OCI-LY1 (cell line): ENCODE measurements at regions not wholly inside any gene's neighbourhood (a gene's known extent, or its start where the extent isn't known, plus 50 kb on each side); places are given as distances from the start of the nearest gene placed in this dataset.

Source experiments
- H2AFZ ChIP-seq: fragments of 200-600 bp; sonication (generic), shearing (Covaris generic); 2 replicates; pipeline ENCODE4 v1.6.0; 2014; ENCODE audit warnings: antibody characterized with exemption, mild to moderate bottlenecking, low read length
- H3F3A ChIP-seq: fragments of 200-600 bp; sonication (generic), shearing (Covaris generic); 2 replicates; pipeline ENCODE4 v1.6.0; 2014; ENCODE audit warnings: mild to moderate bottlenecking, antibody characterized with exemption, low read length, moderate library complexity; ENCODE audit not compliant: insufficient read depth
- H3K27ac ChIP-seq: fragments of 200-600 bp; sonication (generic); 2 replicates; pipeline ENCODE4 v1.5.1; 2014; ENCODE audit warnings: low read length, mixed run types, mild to moderate bottlenecking, low read depth; ENCODE audit not compliant: poor library complexity, severe bottlenecking
- H3K27me3 ChIP-seq: fragments of 200-600 bp; sonication (generic); 2 replicates; pipeline ENCODE4 v1.6.0; 2014; ENCODE audit warnings: antibody characterized with exemption, mild to moderate bottlenecking, low read length, moderate library complexity; ENCODE audit not compliant: insufficient read depth
- H3K36me3 ChIP-seq: fragments of 200-600 bp; sonication (generic); 2 replicates; pipeline ENCODE4 v1.6.1; 2014; ENCODE audit warnings: mild to moderate bottlenecking, antibody characterized with exemption, low read length, moderate library complexity, mixed read lengths; ENCODE audit not compliant: insufficient read depth
- H3K4me1 ChIP-seq: fragments of 200-600 bp; sonication (generic); 2 replicates; pipeline ENCODE4 v1.5.1; 2014; ENCODE audit warnings: mild to moderate bottlenecking, low read length, moderate library complexity; ENCODE audit not compliant: insufficient read depth, severe bottlenecking
- H3K4me2 ChIP-seq: fragments of 200-600 bp; sonication (generic), shearing (Covaris generic); 2 replicates; pipeline ENCODE4 v1.6.1; 2014; ENCODE audit warnings: low read length
- H3K4me3 ChIP-seq: fragments of 200-600 bp; sonication (generic); 2 replicates; pipeline ENCODE4 v1.5.1; 2014; ENCODE audit warnings: low read length, low read depth, mild to moderate bottlenecking, mixed read lengths; ENCODE audit not compliant: poor library complexity, severe bottlenecking
- H3K79me2 ChIP-seq: fragments of 200-600 bp; shearing (Covaris generic); 2 replicates; pipeline ENCODE4 v1.6.1; 2016; ENCODE audit warnings: mixed run types, low read length, mixed read lengths; ENCODE audit not compliant: insufficient read depth
- H3K9ac ChIP-seq: fragments of 200-600 bp; sonication (generic), shearing (Covaris generic); 2 replicates; pipeline ENCODE4 v1.6.1; 2014; ENCODE audit warnings: mild to moderate bottlenecking, low read length, mixed read lengths
- H3K9me2 ChIP-seq: fragments of 200-600 bp; sonication (generic), shearing (Covaris generic); 2 replicates; pipeline ENCODE4 v1.6.1; 2014; ENCODE audit warnings: low read depth, mild to moderate bottlenecking, low read length, mixed read lengths
- H3K9me3 ChIP-seq: fragments of 200-600 bp; shearing (Covaris generic); 2 replicates; pipeline ENCODE4 v1.6.1; 2014; ENCODE audit warnings: low read length, mixed read lengths
- H4K20me1 ChIP-seq: fragments of 200-600 bp; sonication (generic), shearing (Covaris generic); 2 replicates; pipeline ENCODE4 v1.6.0; 2016; ENCODE audit warnings: mild to moderate bottlenecking, low read length; ENCODE audit not compliant: insufficient read depth
- EZH2 ChIP-seq: fragments of 200-600 bp; sonication (generic), shearing (Covaris generic); IDR thresholded peaks from 2 replicates; pipeline ENCODE4 v1.8.0; 2017; ENCODE audit warnings: borderline replicate concordance, mixed run types, mild to moderate bottlenecking, antibody characterized with exemption, low read length, moderate library complexity, mixed read lengths
- TF ChIP-seq, protein P1 (sequence below): fragments of 200-600 bp; sonication (generic), shearing (Covaris generic); IDR thresholded peaks from 2 replicates; pipeline ENCODE4 v1.5.1; 2017; ENCODE audit warnings: mild to moderate bottlenecking, antibody characterized with exemption, low read length, moderate library complexity, mixed read lengths

DNA sequence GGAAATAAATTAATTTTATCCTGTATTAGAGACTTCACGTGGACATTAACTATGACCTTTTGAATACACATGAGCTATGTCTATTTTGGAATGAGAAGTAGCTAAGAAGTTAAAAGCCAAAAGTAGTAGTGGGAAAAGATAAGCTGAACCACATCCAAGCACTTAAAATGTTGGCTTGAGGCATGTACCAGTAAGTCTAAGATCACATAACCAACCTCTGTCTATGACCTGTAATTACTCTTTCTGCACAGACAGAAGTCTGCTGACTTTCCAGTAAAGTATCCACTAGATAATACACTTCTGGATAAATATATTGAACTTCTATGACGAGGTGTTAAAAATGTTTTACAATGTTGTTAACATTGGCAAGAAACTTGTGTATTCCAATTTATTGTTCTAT is 68.7 kb downstream of the LIG4 start:
- H3K4me1 ChIP-seq, result no peaks in the 10 kb centered on the region
- H4K20me1 ChIP-seq, result no peaks in the 10 kb centered on the region
- H3K27me3 ChIP-seq, result no peaks in the 10 kb centered on the region
- no peak for TF ChIP-seq EZH2
- TF ChIP-seq, protein P1, sequence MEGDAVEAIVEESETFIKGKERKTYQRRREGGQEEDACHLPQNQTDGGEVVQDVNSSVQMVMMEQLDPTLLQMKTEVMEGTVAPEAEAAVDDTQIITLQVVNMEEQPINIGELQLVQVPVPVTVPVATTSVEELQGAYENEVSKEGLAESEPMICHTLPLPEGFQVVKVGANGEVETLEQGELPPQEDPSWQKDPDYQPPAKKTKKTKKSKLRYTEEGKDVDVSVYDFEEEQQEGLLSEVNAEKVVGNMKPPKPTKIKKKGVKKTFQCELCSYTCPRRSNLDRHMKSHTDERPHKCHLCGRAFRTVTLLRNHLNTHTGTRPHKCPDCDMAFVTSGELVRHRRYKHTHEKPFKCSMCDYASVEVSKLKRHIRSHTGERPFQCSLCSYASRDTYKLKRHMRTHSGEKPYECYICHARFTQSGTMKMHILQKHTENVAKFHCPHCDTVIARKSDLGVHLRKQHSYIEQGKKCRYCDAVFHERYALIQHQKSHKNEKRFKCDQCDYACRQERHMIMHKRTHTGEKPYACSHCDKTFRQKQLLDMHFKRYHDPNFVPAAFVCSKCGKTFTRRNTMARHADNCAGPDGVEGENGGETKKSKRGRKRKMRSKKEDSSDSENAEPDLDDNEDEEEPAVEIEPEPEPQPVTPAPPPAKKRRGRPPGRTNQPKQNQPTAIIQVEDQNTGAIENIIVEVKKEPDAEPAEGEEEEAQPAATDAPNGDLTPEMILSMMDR, result no peak
- no peak overlapping the region for H3K27ac ChIP-seq
- H3K36me3 ChIP-seq, result no peaks in the 10 kb centered on the region
- H2AFZ ChIP-seq, result no peak overlapping the region
- H3F3A ChIP-seq, result no peaks in the 10 kb centered on the region
- no peaks in the 10 kb centered on the region for H3K79me2 ChIP-seq
- H3K9me3 ChIP-seq, result no peaks in the 10 kb centered on the region
- H3K9me2 ChIP-seq, result no peaks in the 10 kb centered on the region
- no peak overlapping the region for H3K4me3 ChIP-seq
- no peak overlapping the region for H3K9ac ChIP-seq
- H3K4me2 ChIP-seq, result no peak overlapping the region

GRCh38 chr13:108142702-108143436 is 72.5 kb downstream of the LIG4 start:
- Histone ChIP-seq H3F3A (no peaks in the 10 kb centered on the region), H3K27me3 (no peaks in the 10 kb centered on the region), H3K79me2 (no peaks in the 10 kb centered on the region), H3K4me3 (no peak overlapping the region), H3K4me2 (no peak overlapping the region), H3K9me2 (no peaks in the 10 kb centered on the region), H3K9ac (no peak overlapping the region), H2AFZ (no peak overlapping the region), H3K27ac (no peak overlapping the region), H3K36me3 (no peaks in the 10 kb centered on the region), H3K9me3 (no peaks in the 10 kb centered on the region), H3K4me1 (no peaks in the 10 kb centered on the region), H4K20me1 (no peaks in the 10 kb centered on the region)
- TF ChIP-seq, protein P1, result no peak
- TF ChIP-seq EZH2, result no peak

DNA sequence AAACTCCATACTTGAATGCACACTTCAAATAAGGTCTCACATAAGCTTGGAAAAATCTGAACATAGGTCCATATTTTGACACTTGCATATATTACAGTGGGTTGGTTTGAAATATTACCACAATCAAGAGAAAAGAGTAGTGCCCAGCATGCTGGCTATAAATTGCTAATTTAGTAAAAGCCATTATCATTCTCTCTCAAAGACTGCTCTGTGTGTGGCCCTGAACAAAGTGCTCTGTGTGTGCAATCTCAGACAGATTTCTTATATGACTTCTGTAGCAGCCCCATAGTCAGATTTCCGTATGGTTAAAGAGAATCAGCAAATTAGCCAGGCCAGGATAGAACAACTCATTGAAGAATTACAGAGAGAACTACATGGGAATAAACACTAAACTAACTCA is 78.2 kb downstream of the LIG4 start:
- Histone ChIP-seq H3K36me3 (no peaks in the 10 kb centered on the region), H3K9ac (no peak overlapping the region), H3K4me3 (no peak overlapping the region), H3K9me3 (no peaks in the 10 kb centered on the region), H3K4me2 (no peak overlapping the region), H3K79me2 (no peaks in the 10 kb centered on the region), H3K27me3 (no peaks in the 10 kb centered on the region), H3K4me1 (no peaks in the 10 kb centered on the region), H3F3A (no peaks in the 10 kb centered on the region), H2AFZ (no peak overlapping the region), H3K9me2 (no peaks in the 10 kb centered on the region), H3K27ac (no peak overlapping the region), H4K20me1 (no peaks in the 10 kb centered on the region)
- TF ChIP-seq, protein P1, result no peak
- no peak for TF ChIP-seq EZH2
